K562 (cell line): ENCODE measurements at regions not wholly inside any gene's neighbourhood (a gene's known extent, or its start where the extent isn't known, plus 50 kb on each side); places are given as distances from the start of the nearest gene placed in this dataset.

Experiments
- CTCF ChIP-seq, 3 experiments: IDR thresholded peaks in 2 of 3; conservative IDR thresholded peaks in 1 of 3; 2 replicates each; pipeline ENCODE4 v1.5.1; 2011 to 2012; ENCODE audit warnings: low read length in 3 of 3, mild to moderate bottlenecking in 3 of 3, control low read depth in 2 of 3, improper control_type of control experiment in 1 of 3, inconsistent platforms in 1 of 3, low read depth in 1 of 3, mixed read lengths in 1 of 3, moderate library complexity in 1 of 3; ENCODE audit not compliant: insufficient read depth in 2 of 3
- FOSL1 ChIP-seq: fragments of 200-800 bp; sonication (Bioruptor generic); conservative IDR thresholded peaks from 2 replicates; pipeline ENCODE4 v1.6.1; 2016; ENCODE audit warnings: missing genetic modification characterization, missing compliant biosample characterization
- HDAC2 ChIP-seq: fragments of 450-650 bp; IDR thresholded peaks from 2 replicates; pipeline ENCODE4 v1.6.1; 2016; ENCODE audit warnings: mild to moderate bottlenecking
- KLF6 ChIP-seq: fragments of 250-450 bp; sonication (Bioruptor Pico); IDR thresholded peaks from 2 replicates; pipeline ENCODE4 v1.4.0; 2020; ENCODE audit warnings: mild to moderate bottlenecking, moderate library complexity, borderline replicate concordance
- MTA2 ChIP-seq: fragments of 450-650 bp; IDR thresholded peaks from 2 replicates; pipeline ENCODE4 v1.6.1; 2016; ENCODE audit warnings: low read depth
- POLR2A ChIP-seq: fragments of 450-650 bp; conservative IDR thresholded peaks from 2 replicates; pipeline ENCODE4 v1.6.1; 2016
- REST ChIP-seq, 2 experiments: fragments of 450-650 bp; formaldehyde crosslinking in 1 of 2; IDR thresholded peaks; 2 replicates each; pipeline versions ENCODE4 v1.4.0 to v1.6.1; 2014 to 2020; ENCODE audit warnings: mild to moderate bottlenecking in 2 of 2, borderline replicate concordance in 1 of 2, low read depth in 1 of 2
- ZBTB8A ChIP-seq: fragments of 450-650 bp; IDR thresholded peaks from 2 replicates; pipeline ENCODE4 v1.6.1; 2018; ENCODE audit warnings: mild to moderate bottlenecking, moderate library complexity; ENCODE audit not compliant: partially characterized antibody

- no peak for TF ChIP-seq CTCF (IDR thresholded peaks at IDR 0.05 in 2 of 3, conservative IDR thresholded peaks at IDR 0.05 in 1 of 3; ENCODE audit: insufficient read depth in 2 of 3, low read depth in 1 of 3, low read length in 3 of 3)
- TF ChIP-seq REST (IDR thresholded peaks at IDR 0.05; ENCODE audit: borderline replicate concordance): no peak
- no peak for TF ChIP-seq REST (CRISPR knock-in tag; IDR thresholded peaks at IDR 0.05; ENCODE audit: low read depth)
- TF ChIP-seq ZBTB8A: no peak
- TF ChIP-seq FOSL1: no peak
- TF ChIP-seq KLF6 (CRISPR knock-in tag): no peak
- no peak for TF ChIP-seq HDAC2
- no peak for TF ChIP-seq POLR2A
- TF ChIP-seq MTA2: no peak
These were observed 245.0 kb upstream of the SFRP2 start for GRCh38 chr4:154033921-154034320.
